GM13977 (cell line): ENCODE measurements at regions not wholly inside any gene's neighbourhood (a gene's known extent, or its start where the extent isn't known, plus 50 kb on each side); places are given as distances from the start of the nearest gene placed in this dataset.

ENCODE experiments used
- DNase-seq: peaks from one replicate; pipeline ENCODE4 v3.0.0; 2012; ENCODE audit warnings: low spot score
- CTCF ChIP-seq: IDR thresholded peaks from 2 replicates; pipeline ENCODE4 v1.5.1; 2012; ENCODE audit warnings: mild to moderate bottlenecking, control low read depth; ENCODE audit not compliant: insufficient read depth; ENCODE audit errors: extremely low read depth, missing control alignments
- in situ Hi-C: fragments of 300-500 bp; cut with MboI; formaldehyde crosslinking; loops from one replicate; pipeline ENCODE4 v1.12.0; 2022; ENCODE audit warnings: low sequenced_read_pairs, low pct_unique_long_range_greater_than_20kb, mixed read lengths, inconsistent platforms; ENCODE audit not compliant: unreplicated experiment

- TF ChIP-seq CTCF, result no peak
These were observed 1035.3 kb upstream of the GBE1 start for GRCh38 chr3:82796765-82797164.

GRCh38 chr3:82791241-82791640, 1029.8 kb upstream of the GBE1 start:
- DNase-seq, result no peak
- in situ Hi-C loops, result no loop called here
- no peak for TF ChIP-seq CTCF

More at GRCh38 chr3:82796765-82797164, 1035.3 kb upstream of the GBE1 start:
- in situ Hi-C loops, result no loop called here
- no peak for DNase-seq

- no peak for DNase-seq
- in situ Hi-C loops, result no loop called here
- no peak for TF ChIP-seq CTCF
These were observed 1029.1 kb upstream of the GBE1 start for GRCh38 chr3:82790307-82791097.

GRCh38 chr3:82783194-82783593, 1021.7 kb upstream of the GBE1 start:
- in situ Hi-C loops, result no loop called here

GRCh38 chr3:82773207-82773606, 1011.8 kb upstream of the GBE1 start:
- in situ Hi-C loops, result no loop called here
- TF ChIP-seq CTCF, result no peak
- no peak for DNase-seq

More at GRCh38 chr3:82783194-82783593, 1021.7 kb upstream of the GBE1 start:
- DNase-seq, result no peak
- no peak for TF ChIP-seq CTCF

GRCh38 chr3:82764521-82764920, 1003.1 kb upstream of the GBE1 start:
- no peak for TF ChIP-seq CTCF
- no peak for DNase-seq
- in situ Hi-C loops, result no loop called here
